ENCODE measurements at regions not wholly inside any gene's neighbourhood (a gene's known extent, or its start where the extent isn't known, plus 50 kb on each side); places are given as distances from the start of the nearest gene placed in this dataset.
A peak's percentile ranks its signal among the peaks of the same experiment; 100 is the strongest.

DNA sequence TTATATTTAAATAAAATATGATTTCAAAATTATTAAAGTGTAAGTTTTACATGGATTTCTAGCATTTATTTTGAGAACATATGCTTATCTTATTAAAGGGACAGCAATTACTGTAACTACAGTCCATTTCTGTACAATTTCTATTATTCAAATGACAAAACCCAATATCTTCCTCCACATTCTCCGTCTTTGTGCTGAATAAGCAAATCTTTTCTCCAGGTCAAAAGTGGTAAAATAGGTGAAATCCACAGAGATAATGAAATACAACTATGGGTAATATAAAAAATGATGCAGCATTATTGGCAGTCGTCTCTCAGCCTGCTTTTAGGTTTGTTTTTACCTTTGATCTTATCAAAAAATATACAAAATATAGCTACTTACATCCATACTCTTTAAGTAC is 79.4 kb upstream of the OTX2 start:
- Histone ChIP-seq H3K36me3 (ENCODE audit: control insufficient read depth, insufficient read depth, low read length) (no peaks in the 10 kb centered on the region), H3K27me3 (ENCODE audit: control insufficient read depth, insufficient read depth, low read length) (peaks cover 83% of the 10 kb centered on the region), H3K9me3 (ENCODE audit: control insufficient read depth, insufficient read depth, low read length) (no peaks in the 10 kb centered on the region), H3K9ac (ENCODE audit: low read depth, low read length) (no peak overlapping the region), H3K4me1 (ENCODE audit: control insufficient read depth, insufficient read depth, low read length) (peaks cover 74% of the 10 kb centered on the region), H3K4me3 (ENCODE audit: low read depth, low read length) (no peak overlapping the region), H3K27ac (ENCODE audit: low read depth, low read length) (no peak overlapping the region)

DNA sequence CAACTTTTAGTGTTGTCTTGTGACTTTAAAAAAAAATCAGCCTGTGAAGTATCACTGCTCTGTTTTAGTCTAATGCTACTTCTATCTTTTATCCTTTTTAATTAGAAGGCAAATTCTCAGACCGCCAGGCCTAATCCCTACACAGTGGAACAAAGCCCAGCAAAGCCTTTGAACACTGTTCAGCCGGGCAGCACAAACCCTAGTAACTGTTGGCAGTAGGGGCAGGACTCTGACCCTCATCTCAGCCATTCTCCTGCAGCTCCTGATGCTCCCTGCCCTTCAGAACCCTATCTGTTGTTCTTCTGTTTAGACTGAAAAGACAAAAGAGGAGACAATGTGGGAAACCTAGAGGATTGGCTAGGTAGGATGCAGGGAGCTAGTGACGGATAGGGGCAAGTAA is 78.0 kb upstream of the OTX2 start:
- Histone ChIP-seq H3K4me1 (ENCODE audit: control insufficient read depth, insufficient read depth, low read length) (peaks cover 65% of the 10 kb centered on the region), H3K27ac (ENCODE audit: low read depth, low read length) (no peak overlapping the region), H3K4me3 (ENCODE audit: low read depth, low read length) (no peak overlapping the region), H3K36me3 (ENCODE audit: control insufficient read depth, insufficient read depth, low read length) (no peaks in the 10 kb centered on the region), H3K9ac (ENCODE audit: low read depth, low read length) (no peak overlapping the region), H3K27me3 (ENCODE audit: control insufficient read depth, insufficient read depth, low read length) (peaks cover 83% of the 10 kb centered on the region), H3K9me3 (ENCODE audit: control insufficient read depth, insufficient read depth, low read length) (no peaks in the 10 kb centered on the region)

DNA sequence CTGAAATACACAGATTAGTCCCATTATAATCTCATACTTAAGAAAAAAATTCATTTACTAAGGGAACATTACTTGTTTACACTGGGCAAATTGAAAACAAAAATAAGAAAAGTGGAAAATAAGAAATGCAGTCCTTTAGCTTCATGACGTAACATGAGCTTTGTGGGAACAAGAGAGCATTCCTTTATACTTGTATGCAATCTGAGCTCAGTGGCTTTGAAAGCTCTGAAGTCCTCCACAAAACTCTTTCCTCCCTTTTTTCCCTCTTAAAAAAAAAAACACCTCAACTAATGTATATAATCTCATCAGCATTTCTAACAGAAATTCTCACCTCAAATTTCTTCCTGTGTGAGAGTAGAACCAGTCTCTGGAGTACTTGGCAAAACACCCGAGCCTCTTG is 76.9 kb upstream of the OTX2 start:
- Histone ChIP-seq H3K9me3 (ENCODE audit: control insufficient read depth, insufficient read depth, low read length) (no peaks in the 10 kb centered on the region), H3K27ac (ENCODE audit: low read depth, low read length) (peak overlapping the region; percentile 80), H3K9ac (ENCODE audit: low read depth, low read length) (no peak overlapping the region), H3K27me3 (ENCODE audit: control insufficient read depth, insufficient read depth, low read length) (peaks cover 77% of the 10 kb centered on the region), H3K4me3 (ENCODE audit: low read depth, low read length) (no peak overlapping the region), H3K36me3 (ENCODE audit: control insufficient read depth, insufficient read depth, low read length) (no peaks in the 10 kb centered on the region), H3K4me1 (ENCODE audit: control insufficient read depth, insufficient read depth, low read length) (peaks cover 55% of the 10 kb centered on the region)

DNA sequence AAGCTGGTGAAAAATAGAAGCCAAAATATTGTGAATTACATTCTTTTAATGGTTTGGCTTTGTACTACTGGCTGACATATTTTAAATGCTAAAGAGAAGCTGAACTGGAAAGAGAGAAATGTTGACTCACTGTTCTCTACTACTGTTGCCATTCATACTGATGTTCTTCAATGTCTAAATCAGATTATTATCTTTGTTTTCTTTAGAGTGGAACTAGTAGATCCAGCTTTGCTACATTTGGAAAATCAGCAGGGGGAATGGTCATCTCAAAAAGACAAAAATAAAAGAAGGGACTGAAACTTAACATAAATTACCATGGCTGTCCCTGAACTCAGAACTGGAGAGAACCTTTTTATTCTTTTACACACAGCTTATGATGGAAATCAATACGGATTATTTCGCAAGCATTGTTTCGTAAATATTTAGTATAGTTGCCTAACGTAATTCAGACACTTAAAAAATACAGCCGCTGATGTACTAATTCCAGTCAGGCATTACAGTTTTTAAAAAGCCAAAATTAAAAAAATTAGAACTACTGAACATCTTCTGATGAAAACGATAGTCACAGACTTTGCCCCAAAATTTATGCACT is 76.3 kb upstream of the OTX2 start:
- H3K9ac ChIP-seq (ENCODE audit: low read depth, low read length): no peak overlapping the region
- peak overlapping the region; percentile 80 for H3K27ac ChIP-seq (ENCODE audit: low read depth, low read length)
- peaks cover 48% of the 10 kb centered on the region for H3K4me1 ChIP-seq (ENCODE audit: control insufficient read depth, insufficient read depth, low read length)
- no peaks in the 10 kb centered on the region for H3K36me3 ChIP-seq (ENCODE audit: control insufficient read depth, insufficient read depth, low read length)
- no peak overlapping the region for H3K4me3 ChIP-seq (ENCODE audit: low read depth, low read length)
- H3K9me3 ChIP-seq (ENCODE audit: control insufficient read depth, insufficient read depth, low read length): no peaks in the 10 kb centered on the region
- H3K27me3 ChIP-seq (ENCODE audit: control insufficient read depth, insufficient read depth, low read length): peaks cover 71% of the 10 kb centered on the region

DNA sequence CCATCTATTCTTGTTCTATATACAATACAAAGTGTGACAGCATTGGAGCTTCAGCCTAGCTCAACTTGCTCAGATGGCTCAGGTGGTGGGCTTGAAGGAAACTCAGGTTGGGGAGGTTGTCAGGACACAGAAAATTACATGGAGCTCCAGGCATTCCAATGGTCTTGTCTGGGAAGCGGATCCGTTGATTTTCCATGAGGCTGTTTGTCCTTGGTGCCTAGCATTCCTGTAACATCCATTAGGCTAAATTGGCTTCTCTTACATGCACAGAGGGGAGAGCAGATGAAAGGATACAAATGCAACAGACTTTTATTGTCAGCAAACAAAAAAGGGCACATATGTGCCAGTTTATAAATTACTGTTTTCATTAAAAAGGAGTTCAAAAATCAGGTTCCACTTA is 75.5 kb upstream of the OTX2 start:
- peaks cover 51% of the 10 kb centered on the region for H3K4me1 ChIP-seq (ENCODE audit: control insufficient read depth, insufficient read depth, low read length)
- H3K27ac ChIP-seq (ENCODE audit: low read depth, low read length): peak overlapping the region; percentile 80
- peaks cover 67% of the 10 kb centered on the region for H3K27me3 ChIP-seq (ENCODE audit: control insufficient read depth, insufficient read depth, low read length)
- H3K9me3 ChIP-seq (ENCODE audit: control insufficient read depth, insufficient read depth, low read length): no peaks in the 10 kb centered on the region
- no peak overlapping the region for H3K4me3 ChIP-seq (ENCODE audit: low read depth, low read length)
- no peaks in the 10 kb centered on the region for H3K36me3 ChIP-seq (ENCODE audit: control insufficient read depth, insufficient read depth, low read length)
- no peak overlapping the region for H3K9ac ChIP-seq (ENCODE audit: low read depth, low read length)

DNA sequence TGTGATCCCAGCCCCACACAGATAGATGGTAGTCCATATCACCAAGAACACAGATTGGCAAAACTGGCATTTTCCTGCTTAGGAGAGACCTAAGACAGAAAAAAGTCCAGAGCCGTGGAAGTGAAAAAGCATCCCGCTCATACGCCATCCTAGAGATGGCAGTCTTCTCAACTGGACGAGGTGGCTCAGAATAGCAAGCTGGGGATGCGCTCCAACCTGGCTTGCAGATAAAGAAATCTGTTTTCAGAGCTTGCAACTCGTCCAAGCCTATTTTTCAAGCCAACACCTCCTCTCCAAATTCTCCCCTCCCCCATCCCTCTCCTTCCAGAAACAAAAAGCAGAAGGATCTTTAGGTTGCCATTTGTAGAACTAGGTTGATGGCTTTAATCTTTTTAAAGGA is 74.3 kb upstream of the OTX2 start:
- no peak overlapping the region for H3K27ac ChIP-seq (ENCODE audit: low read depth, low read length)
- peaks cover 50% of the 10 kb centered on the region for H3K4me1 ChIP-seq (ENCODE audit: control insufficient read depth, insufficient read depth, low read length)
- no peak overlapping the region for H3K9ac ChIP-seq (ENCODE audit: low read depth, low read length)
- no peak overlapping the region for H3K4me3 ChIP-seq (ENCODE audit: low read depth, low read length)
- H3K27me3 ChIP-seq (ENCODE audit: control insufficient read depth, insufficient read depth, low read length): peaks cover 55% of the 10 kb centered on the region
- H3K36me3 ChIP-seq (ENCODE audit: control insufficient read depth, insufficient read depth, low read length): no peaks in the 10 kb centered on the region
- no peaks in the 10 kb centered on the region for H3K9me3 ChIP-seq (ENCODE audit: control insufficient read depth, insufficient read depth, low read length)

DNA sequence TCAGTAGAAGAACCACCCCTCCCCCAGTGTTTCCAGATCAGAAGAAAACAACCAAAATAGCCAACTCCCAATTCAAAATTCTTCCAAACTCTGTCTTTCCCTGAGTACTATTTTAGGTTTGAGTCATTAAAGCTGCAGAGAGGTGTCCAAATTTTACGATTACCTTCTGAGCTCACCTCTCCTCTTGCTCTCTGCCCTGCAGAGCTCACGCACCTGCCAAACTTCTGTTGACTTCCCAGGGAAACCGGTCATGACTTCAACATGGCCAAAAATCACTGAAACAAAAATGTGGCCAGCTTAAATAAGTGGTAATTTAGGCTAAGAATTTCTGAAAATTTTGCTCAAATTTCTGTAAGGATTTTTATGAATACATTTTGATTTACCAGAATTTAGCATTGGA is 70.9 kb upstream of the OTX2 start:
- no peak overlapping the region for H3K9ac ChIP-seq (ENCODE audit: low read depth, low read length)
- no peak overlapping the region for H3K4me3 ChIP-seq (ENCODE audit: low read depth, low read length)
- H3K4me1 ChIP-seq (ENCODE audit: control insufficient read depth, insufficient read depth, low read length): peaks cover 23% of the 10 kb centered on the region
- no peak overlapping the region for H3K27ac ChIP-seq (ENCODE audit: low read depth, low read length)
- no peaks in the 10 kb centered on the region for H3K36me3 ChIP-seq (ENCODE audit: control insufficient read depth, insufficient read depth, low read length)
- H3K9me3 ChIP-seq (ENCODE audit: control insufficient read depth, insufficient read depth, low read length): no peaks in the 10 kb centered on the region
- H3K27me3 ChIP-seq (ENCODE audit: control insufficient read depth, insufficient read depth, low read length): peaks cover 25% of the 10 kb centered on the region

DNA sequence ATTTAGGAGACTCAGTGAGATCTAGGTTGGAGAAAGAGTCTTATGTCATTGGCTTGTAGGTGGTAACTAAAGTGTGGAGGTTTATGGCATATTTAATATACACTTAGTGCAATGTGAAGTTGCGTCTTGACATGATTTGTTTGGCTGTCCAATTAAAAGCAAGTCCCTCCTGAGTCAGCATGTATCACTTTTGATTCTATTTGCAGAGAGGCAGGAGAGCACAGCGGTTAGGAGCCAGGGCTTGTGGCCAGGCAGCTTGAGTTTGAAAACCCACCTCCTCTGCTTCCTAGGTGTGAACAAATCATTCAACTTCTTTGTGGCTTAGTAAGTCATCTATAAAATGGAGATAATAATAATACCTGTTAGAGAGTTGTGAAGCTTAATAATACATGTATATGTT is 68.5 kb upstream of the OTX2 start:
- H3K36me3 ChIP-seq (ENCODE audit: control insufficient read depth, insufficient read depth, low read length): no peaks in the 10 kb centered on the region
- H3K4me1 ChIP-seq (ENCODE audit: control insufficient read depth, insufficient read depth, low read length): peaks cover 11% of the 10 kb centered on the region
- no peak overlapping the region for H3K27ac ChIP-seq (ENCODE audit: low read depth, low read length)
- no peak overlapping the region for H3K4me3 ChIP-seq (ENCODE audit: low read depth, low read length)
- no peaks in the 10 kb centered on the region for H3K9me3 ChIP-seq (ENCODE audit: control insufficient read depth, insufficient read depth, low read length)
- peaks cover 11% of the 10 kb centered on the region; the same call in 1 of the 2 replicates for H3K27me3 ChIP-seq (ENCODE audit: control insufficient read depth, insufficient read depth, low read length)
- H3K9ac ChIP-seq (ENCODE audit: low read depth, low read length): no peak overlapping the region

DNA sequence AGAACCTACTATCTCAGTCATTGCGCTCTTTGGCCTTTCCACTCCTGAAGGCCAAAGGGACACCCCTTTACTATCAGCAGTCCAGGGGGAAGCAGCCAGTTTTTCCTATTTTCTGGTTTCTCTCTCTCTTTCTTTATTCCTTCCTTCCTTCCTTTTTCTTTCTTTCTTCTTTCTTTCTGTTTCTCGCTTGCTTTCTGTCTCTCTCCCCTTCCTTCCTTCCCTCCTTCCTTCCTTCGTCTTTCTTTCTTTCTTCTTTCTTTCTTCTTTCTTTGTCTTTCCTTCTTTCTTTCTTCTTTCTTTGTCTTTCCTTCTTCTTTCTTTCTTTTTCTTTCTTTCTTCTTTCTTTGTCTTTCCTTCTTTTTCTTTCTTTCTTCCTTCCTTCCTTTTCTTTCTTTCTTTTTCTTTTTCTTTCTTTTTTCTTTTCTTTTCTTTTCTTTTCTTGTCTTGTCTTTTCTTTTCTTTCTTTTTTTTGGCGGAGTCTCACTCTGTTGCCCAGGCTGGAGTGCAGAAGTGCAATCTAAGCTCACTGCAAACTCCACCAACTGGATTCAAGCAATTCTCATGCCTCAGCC is 64.9 kb upstream of the OTX2 start:
- Histone ChIP-seq H3K9ac (ENCODE audit: low read depth, low read length) (no peak overlapping the region), H3K27ac (ENCODE audit: low read depth, low read length) (no peak overlapping the region), H3K4me1 (ENCODE audit: control insufficient read depth, insufficient read depth, low read length) (peaks cover 12% of the 10 kb centered on the region), H3K9me3 (ENCODE audit: control insufficient read depth, insufficient read depth, low read length) (no peaks in the 10 kb centered on the region), H3K36me3 (ENCODE audit: control insufficient read depth, insufficient read depth, low read length) (no peaks in the 10 kb centered on the region), H3K27me3 (ENCODE audit: control insufficient read depth, insufficient read depth, low read length) (peaks cover 4% of the 10 kb centered on the region; the same call in 1 of the 2 replicates), H3K4me3 (ENCODE audit: low read depth, low read length) (no peak overlapping the region)

DNA sequence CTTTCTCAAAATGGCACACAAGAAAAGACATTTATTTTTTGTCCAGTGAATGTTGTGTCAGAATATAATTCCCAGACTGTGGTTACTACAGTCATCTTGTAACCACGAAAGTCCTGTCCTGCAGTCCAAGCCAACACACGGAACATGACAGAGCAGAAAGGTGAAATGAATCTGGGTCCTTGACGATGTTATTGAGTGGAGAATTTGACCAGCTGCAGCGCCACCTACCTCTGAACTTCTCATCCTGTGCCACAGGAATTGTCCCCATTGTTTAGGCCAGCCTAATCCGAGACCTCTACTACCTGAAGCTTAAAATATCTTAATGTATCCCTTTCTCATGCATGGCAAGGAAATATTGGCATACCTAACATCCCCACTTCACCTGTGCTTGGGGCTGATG is 64.1 kb upstream of the OTX2 start:
- Histone ChIP-seq H3K4me3 (ENCODE audit: low read depth, low read length) (no peak overlapping the region), H3K9ac (ENCODE audit: low read depth, low read length) (no peak overlapping the region), H3K9me3 (ENCODE audit: control insufficient read depth, insufficient read depth, low read length) (no peaks in the 10 kb centered on the region), H3K36me3 (ENCODE audit: control insufficient read depth, insufficient read depth, low read length) (no peaks in the 10 kb centered on the region), H3K27ac (ENCODE audit: low read depth, low read length) (no peak overlapping the region), H3K27me3 (ENCODE audit: control insufficient read depth, insufficient read depth, low read length) (peaks cover 4% of the 10 kb centered on the region; the same call in 1 of the 2 replicates), H3K4me1 (ENCODE audit: control insufficient read depth, insufficient read depth, low read length) (peaks cover 12% of the 10 kb centered on the region)

DNA sequence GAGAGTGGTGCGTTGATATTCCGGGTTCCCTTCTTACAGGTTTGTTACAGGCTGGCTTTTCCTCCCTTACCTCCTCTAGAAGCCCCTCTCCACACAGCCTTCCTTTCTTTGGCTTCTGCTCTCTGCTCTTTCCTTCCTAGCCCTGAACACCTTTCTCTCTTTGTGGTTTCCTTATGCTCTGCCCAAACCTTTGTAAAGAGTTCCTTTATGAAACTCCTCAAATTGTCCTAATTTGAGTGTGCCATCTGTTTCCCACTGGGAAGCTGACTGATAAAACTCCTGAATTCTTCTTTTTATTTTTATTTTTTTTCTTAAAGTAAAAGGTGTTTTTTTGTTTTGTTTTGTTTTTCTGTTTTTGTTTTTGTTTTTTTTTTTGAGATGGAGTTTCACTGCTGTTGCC is 60.1 kb upstream of the OTX2 start:
- no peaks in the 10 kb centered on the region for H3K36me3 ChIP-seq (ENCODE audit: control insufficient read depth, insufficient read depth, low read length)
- no peak overlapping the region for H3K4me3 ChIP-seq (ENCODE audit: low read depth, low read length)
- H3K27me3 ChIP-seq (ENCODE audit: control insufficient read depth, insufficient read depth, low read length): peaks cover 4% of the 10 kb centered on the region; the same call in 1 of the 2 replicates
- no peaks in the 10 kb centered on the region for H3K9me3 ChIP-seq (ENCODE audit: control insufficient read depth, insufficient read depth, low read length)
- H3K4me1 ChIP-seq (ENCODE audit: control insufficient read depth, insufficient read depth, low read length): peaks cover 12% of the 10 kb centered on the region
- no peak overlapping the region for H3K9ac ChIP-seq (ENCODE audit: low read depth, low read length)
- H3K27ac ChIP-seq (ENCODE audit: low read depth, low read length): no peak overlapping the region

All from HUES48 (cell line).